Stimulated activated CD4-positive, alpha-beta T cell treated with anti-CD3 and anti-CD28 coated beads, Interleukin-15, amount 100 ng/mL, for 1 hour (primary cell): ENCODE measurements at regions not wholly inside any gene's neighbourhood (a gene's known extent, or its start where the extent isn't known, plus 50 kb on each side); places are given as distances from the start of the nearest gene placed in this dataset.
A peak's percentile ranks its signal among the peaks of the same experiment; 100 is the strongest.
"Not testable (repeated sequence)": the region's sequence is repeated elsewhere in the genome, so short reads cannot be mapped to it uniquely, and the experiment has no call there.

ENCODE experiments used
- DNase-seq, 2 donors: peaks; one replicate each; pipeline ENCODE4 v3.0.0-alpha.2; 2020; ENCODE audit warnings: low read depth in 1 of 2, low spot score in 1 of 2

DNA sequence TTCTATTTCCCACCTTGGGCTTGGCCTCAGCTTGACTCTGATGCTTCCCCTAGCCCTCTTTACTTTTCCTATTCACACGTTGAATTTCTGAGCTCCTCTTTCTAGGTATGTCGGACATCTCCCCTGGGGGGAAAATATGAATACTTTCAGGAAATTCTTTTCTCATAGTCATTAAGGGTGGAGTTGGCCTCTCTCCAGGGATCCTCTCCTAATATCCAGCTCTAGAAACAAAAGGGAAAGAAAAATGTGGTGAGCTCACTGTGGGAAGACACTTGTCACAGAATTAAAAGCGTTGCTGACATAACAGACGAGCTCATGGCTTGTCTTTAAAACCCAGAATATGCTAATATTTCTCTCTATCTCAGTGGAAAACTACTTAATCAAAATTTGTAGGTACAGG lies 132.7 kb upstream of the MEX3C start:
- DNase-seq: no peak

- DNase-seq: no peak
Measured at GRCh38 chr18:51330739-51331138, 133.3 kb upstream of the MEX3C start.

DNA sequence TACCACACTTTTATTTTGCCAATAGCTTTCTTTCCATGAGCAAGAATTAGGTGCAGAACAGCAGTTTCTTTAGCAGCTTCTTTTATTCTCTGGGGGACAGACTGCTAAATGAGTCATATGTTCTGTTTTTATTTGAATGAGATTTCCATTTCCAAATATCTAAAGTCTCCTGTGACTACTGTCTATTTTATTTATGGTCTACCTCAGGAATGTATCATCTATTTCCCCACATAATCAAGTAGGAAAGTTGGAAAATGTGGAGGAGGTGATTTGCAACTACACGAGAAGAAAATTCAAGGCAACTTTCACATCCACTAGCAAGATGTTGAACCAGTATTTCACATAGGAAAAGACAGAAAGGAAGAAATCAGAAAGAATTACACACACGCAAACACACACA lies 139.9 kb upstream of the MEX3C start:
- DNase-seq: no peak

- no peak for DNase-seq
Measured at GRCh38 chr18:51339856-51340255, 142.4 kb upstream of the MEX3C start.

GRCh38 chr18:51340332-51340731 lies 142.9 kb upstream of the MEX3C start:
- no peak for DNase-seq

- DNase-seq: peak in 1 of 2 donors; percentile 1
Measured at GRCh38 chr18:51342815-51343214, 145.3 kb upstream of the MEX3C start.

DNA sequence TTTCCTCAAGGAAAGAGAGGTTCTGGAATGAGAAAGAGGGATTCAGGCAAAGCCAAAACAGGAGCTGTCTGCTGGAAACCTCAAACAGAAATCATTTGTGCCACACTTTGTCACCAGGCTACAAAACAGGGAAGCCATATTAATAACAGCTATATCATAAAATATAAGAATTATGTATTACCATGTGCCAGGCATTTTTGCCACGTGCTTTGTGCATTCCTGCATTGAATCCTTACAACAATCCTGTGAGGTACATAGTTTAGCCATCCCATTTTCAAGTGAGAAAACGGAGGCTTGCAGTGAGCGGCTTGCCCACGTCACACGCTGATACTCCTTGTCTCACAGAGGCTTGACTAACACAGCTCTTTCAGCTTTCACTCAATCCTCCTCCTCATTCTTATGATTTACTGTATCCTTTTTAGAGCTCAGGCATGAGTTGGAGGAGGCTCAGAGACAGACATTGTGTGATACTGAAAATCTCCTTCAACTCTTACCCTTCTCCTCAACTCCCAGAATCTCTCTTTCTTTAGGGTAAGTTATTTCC lies 148.4 kb upstream of the MEX3C start:
- no peak for DNase-seq

- no peak for DNase-seq
Measured at GRCh38 chr18:51346404-51346803, 148.9 kb upstream of the MEX3C start.

DNA sequence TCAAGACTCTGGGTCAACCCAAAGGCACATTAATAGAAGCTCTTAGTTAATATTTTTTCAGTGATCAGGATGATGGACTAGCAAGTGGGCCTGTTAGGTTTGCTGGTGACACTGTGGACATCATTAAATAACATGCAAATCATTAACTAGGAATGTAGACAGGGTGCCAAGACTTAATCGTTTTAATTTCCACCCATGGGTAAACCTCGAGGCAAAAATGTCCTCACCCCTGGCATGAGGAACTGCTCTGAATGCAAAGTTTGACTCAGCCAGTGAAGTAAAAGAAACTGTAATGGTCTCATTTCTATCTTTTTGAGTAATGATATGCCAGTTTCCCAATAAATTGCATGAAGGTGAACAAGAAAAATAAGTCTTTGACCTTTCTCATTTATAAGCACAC lies 152.6 kb upstream of the MEX3C start:
- no peak for DNase-seq

DNA sequence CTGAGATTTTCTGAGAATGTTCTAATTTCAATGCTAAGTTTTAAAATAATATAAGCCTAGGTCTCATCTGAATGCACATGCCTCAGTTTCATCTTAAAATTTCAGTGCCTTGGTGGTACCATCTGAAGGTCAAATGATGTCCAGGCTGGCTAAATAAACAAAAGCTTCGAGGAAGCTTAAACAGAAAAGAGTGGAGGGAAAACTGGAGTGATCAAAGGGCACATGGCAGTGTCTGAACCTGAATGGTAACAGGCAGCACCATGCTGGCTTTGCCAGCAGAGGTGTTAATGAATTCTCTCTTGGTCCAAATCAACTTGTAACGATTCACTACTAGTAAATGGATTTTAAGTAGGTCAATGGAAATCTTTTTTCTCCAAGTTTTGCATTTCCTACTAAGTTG lies 158.4 kb upstream of the MEX3C start:
- DNase-seq: no peak

GRCh38 chr18:51360301-51360700 lies 162.8 kb upstream of the MEX3C start:
- DNase-seq: not testable (repeated sequence)

DNA sequence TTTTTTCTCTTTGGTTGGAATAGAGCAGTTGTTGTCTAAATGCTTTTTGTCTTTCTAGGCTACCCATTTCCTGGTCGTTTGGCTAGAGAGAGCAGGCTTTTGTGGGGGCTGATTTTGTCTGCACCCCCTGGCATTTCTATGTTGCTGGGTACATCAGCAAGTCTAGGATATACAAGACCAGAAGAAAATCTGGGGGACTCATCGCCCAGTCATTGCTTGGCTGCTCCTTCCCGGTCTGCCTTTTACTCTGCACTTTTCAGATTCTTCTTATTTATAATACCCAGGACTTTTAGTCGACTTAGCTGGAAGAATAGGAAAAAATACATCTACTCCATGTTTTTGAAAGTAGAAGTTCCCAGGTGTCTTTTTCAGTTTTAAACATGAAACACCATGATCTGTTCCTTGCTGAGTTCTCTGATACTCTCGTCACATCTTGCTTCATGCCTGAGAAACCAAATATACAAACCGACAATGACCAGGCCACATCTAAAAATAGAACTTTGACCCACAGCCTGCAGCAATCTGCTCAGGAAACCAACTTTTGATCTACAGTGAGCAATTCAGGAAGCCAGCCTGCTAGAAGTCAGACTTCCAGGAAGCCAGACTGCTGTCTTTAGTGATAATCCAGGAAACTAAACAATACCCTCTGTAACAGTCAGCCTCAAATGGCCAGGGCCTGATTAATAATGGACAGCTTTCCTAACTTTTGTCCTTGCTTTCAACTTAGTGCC lies 163.8 kb upstream of the MEX3C start:
- DNase-seq: no peak

- DNase-seq: no peak
Measured at GRCh38 chr18:51363384-51363783, 165.9 kb upstream of the MEX3C start.

- DNase-seq: no peak
Measured at GRCh38 chr18:51370996-51371395, 173.5 kb upstream of the MEX3C start.

GRCh38 chr18:51371929-51372328 lies 174.4 kb upstream of the MEX3C start:
- DNase-seq: no peak

- DNase-seq: no peak
Measured at GRCh38 chr18:51382081-51382480, 184.6 kb upstream of the MEX3C start.

DNA sequence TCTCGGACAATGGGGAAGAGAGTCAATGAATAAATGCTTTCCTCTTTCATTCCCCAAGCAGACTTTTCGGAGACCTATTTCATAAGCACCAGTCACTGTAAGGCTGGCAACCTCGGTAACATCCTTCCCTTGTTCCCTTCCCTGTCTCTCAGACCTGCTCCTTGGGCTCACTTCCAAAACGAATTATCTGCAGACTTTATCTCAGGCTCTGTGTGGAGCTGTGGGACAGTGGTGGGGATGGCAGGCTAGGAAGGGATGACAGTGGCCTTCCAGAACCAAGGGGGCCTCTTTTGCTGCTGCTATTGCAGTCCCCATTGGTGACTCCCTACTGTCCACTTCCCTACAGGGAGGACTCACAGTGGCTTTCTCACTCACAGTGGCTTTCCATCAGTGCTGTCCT lies 185.6 kb upstream of the MEX3C start:
- no peak for DNase-seq

DNA sequence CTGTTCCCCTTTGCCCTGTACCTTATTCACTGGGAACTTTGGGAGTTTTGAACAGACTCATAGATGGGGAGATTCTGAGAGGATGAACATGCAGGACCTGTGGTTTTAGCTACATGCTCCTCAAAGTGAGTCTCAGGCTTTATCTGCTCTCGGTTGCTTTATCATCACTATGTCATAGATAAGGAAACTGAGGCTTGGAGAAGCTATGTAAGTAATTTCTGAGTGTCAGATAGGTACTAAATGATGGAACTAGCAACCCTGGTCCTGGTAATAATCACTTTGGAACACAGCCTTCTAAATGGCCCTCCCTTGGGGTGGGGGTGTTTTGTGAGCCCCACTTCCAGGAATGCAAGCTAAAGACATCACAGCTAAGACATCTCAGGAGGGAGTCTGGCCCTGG lies 186.2 kb upstream of the MEX3C start:
- DNase-seq: no peak

GRCh38 chr18:51385270-51385669 lies 187.8 kb upstream of the MEX3C start:
- no peak for DNase-seq

DNA sequence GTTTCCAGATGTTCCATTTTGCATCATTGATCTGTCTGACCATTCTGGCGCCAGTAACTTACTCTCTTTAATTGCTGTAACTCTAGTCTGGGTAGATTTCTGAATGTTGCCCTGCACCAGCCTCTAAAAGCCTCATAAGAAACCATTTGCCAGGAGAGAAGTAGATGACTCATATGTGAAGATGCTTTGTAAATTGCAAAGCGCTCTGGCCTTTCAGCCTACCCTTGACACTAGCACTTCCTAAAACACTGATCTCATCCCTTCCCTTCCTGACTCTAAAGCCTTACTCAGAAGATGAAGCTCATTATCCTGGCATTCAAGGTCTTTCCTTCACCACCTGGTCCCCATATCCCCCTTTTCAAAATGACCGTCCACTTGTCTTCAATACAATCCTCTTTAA lies 193.2 kb upstream of the MEX3C start:
- no peak for DNase-seq

GRCh38 chr18:51391215-51391614 lies 193.7 kb upstream of the MEX3C start:
- no peak for DNase-seq

DNA sequence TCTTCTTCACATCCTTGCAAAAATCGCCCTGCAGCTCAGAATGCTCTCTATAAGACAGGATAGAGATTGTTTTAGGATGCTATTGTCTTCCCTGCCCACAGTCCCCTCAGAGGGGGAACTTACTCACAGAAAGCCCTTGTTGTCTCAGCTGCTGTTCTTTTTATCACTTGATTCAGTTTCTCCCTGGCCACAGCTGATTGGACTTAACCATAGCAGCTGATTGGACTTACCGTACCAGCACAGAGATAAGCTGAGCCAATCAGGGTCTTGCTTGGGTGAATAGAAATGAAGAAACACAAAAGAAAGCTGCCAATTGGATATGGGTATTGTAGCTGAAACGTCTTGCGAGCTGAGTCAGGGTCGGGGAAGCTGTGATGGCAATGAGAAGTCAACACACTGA lies 194.2 kb upstream of the MEX3C start:
- DNase-seq: no peak

- DNase-seq: no peak
Measured at GRCh38 chr18:51397347-51397962, 200.0 kb upstream of the MEX3C start.
